22Rv1 (cell line): ENCODE measurements at regions not wholly inside any gene's neighbourhood (a gene's known extent, or its start where the extent isn't known, plus 50 kb on each side); places are given as distances from the start of the nearest gene placed in this dataset.
"Not testable (repeated sequence)": the region's sequence is repeated elsewhere in the genome, so short reads cannot be mapped to it uniquely, and the experiment has no call there.

Experiments used
- ZFX ChIP-seq: fragments of 450-650 bp; IDR thresholded peaks from 2 replicates; pipeline ENCODE4 v1.6.1; 2017; ENCODE audit warnings: antibody characterized with exemption, borderline replicate concordance
- TF ChIP-seq, protein P1 (sequence below): fragments of 450-650 bp; IDR thresholded peaks from 2 replicates; pipeline ENCODE4 v1.5.1; 2017; ENCODE audit warnings: mild to moderate bottlenecking

DNA sequence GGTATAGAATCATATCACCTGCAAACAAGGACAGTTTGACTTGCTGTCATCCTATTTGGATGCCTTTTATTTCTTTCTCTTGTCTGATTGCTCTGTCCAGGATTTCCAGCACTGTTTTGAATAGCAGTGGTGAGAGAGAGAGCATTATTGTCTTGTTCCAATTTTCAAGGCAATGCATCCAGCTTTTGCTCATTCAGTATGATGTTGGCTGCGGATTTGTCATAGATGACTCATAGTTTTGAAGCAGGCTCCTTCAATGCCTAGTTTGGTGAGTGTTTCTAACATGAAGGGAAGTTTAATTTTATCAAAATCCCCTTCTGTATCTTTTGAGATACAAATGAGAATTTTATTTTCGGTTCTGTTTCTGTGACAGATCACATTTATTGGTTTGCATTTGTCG lies 518.9 kb downstream of the PCDH11X start:
- TF ChIP-seq, protein P1, sequence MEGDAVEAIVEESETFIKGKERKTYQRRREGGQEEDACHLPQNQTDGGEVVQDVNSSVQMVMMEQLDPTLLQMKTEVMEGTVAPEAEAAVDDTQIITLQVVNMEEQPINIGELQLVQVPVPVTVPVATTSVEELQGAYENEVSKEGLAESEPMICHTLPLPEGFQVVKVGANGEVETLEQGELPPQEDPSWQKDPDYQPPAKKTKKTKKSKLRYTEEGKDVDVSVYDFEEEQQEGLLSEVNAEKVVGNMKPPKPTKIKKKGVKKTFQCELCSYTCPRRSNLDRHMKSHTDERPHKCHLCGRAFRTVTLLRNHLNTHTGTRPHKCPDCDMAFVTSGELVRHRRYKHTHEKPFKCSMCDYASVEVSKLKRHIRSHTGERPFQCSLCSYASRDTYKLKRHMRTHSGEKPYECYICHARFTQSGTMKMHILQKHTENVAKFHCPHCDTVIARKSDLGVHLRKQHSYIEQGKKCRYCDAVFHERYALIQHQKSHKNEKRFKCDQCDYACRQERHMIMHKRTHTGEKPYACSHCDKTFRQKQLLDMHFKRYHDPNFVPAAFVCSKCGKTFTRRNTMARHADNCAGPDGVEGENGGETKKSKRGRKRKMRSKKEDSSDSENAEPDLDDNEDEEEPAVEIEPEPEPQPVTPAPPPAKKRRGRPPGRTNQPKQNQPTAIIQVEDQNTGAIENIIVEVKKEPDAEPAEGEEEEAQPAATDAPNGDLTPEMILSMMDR, result not testable (repeated sequence)
- TF ChIP-seq ZFX, result not testable (repeated sequence)
